GM18907 (cell line): ENCODE measurements at regions not wholly inside any gene's neighbourhood (a gene's known extent, or its start where the extent isn't known, plus 50 kb on each side); places are given as distances from the start of the nearest gene placed in this dataset.
"Not testable (repeated sequence)": the region's sequence is repeated elsewhere in the genome, so short reads cannot be mapped to it uniquely, and the experiment has no call there.

Experiments used
- ATAC-seq: cut with Tn5 transposase; IDR thresholded peaks from one replicate; pipeline ENCODE4 v1.9.1; 2021; ENCODE audit warnings: mild to moderate bottlenecking, moderate library complexity; ENCODE audit not compliant: unreplicated experiment

- ATAC-seq = no peak
These were observed 91.0 kb upstream of the SSTR4 start for GRCh38 chr20:22944062-22944461.

- ATAC-seq = no peak
These were observed 90.2 kb upstream of the SSTR4 start for GRCh38 chr20:22944936-22945335.

- no peak for ATAC-seq
These were observed 88.5 kb upstream of the SSTR4 start for GRCh38 chr20:22946596-22946995.

GRCh38 chr20:22949331-22950109, 85.6 kb upstream of the SSTR4 start:
- no peak for ATAC-seq

- no peak for ATAC-seq
These were observed 83.1 kb upstream of the SSTR4 start for GRCh38 chr20:22951966-22952365.

GRCh38 chr20:22954661-22955060, 80.5 kb upstream of the SSTR4 start:
- ATAC-seq = no peak

- ATAC-seq = no peak
These were observed 76.7 kb upstream of the SSTR4 start for GRCh38 chr20:22958390-22958789.

GRCh38 chr20:22962567-22963439, 72.3 kb upstream of the SSTR4 start:
- no peak for ATAC-seq

- ATAC-seq = no peak
These were observed 71.5 kb upstream of the SSTR4 start for GRCh38 chr20:22963581-22963980.

GRCh38 chr20:22966787-22967464, 68.2 kb upstream of the SSTR4 start:
- ATAC-seq = no peak

GRCh38 chr20:22967706-22968105, 67.4 kb upstream of the SSTR4 start:
- not testable (repeated sequence) for ATAC-seq

- not testable (repeated sequence) for ATAC-seq
These were observed 66.1 kb upstream of the SSTR4 start for GRCh38 chr20:22969031-22969430.

- not testable (repeated sequence) for ATAC-seq
These were observed 64.0 kb upstream of the SSTR4 start for GRCh38 chr20:22971077-22971476.

GRCh38 chr20:22974354-22974753, 60.8 kb upstream of the SSTR4 start:
- ATAC-seq = no peak

GRCh38 chr20:22977047-22977785, 57.9 kb upstream of the SSTR4 start:
- ATAC-seq = no peak

GRCh38 chr20:22984008-22984407, 51.1 kb upstream of the SSTR4 start:
- ATAC-seq = no peak

- no peak for ATAC-seq
These were observed 50.5 kb upstream of the SSTR4 start for GRCh38 chr20:22984606-22985005.

- ATAC-seq = no peak
These were observed 49.8 kb upstream of the SSTR4 start for GRCh38 chr20:22985239-22985778.
